WTC11 (cell line): ENCODE measurements at regions not wholly inside any gene's neighbourhood (a gene's known extent, or its start where the extent isn't known, plus 50 kb on each side); places are given as distances from the start of the nearest gene placed in this dataset.

Experiments
- CTCF ChIP-seq: fragments of 200-600 bp; IDR thresholded peaks from 2 replicates; pipeline ENCODE4 v1.8.0; 2022; ENCODE audit warnings: antibody characterized with exemption
- NFYB ChIP-seq: sonication (generic); formaldehyde crosslinking; conservative IDR thresholded peaks from 2 replicates; pipeline ENCODE4 v1.8.0; 2022; ENCODE audit warnings: low read depth, missing genetic modification reagents
- SMAD3 ChIP-seq: sonication (generic); formaldehyde crosslinking; IDR thresholded peaks from 2 replicates; pipeline ENCODE4 v1.8.0; 2022; ENCODE audit warnings: missing genetic modification reagents, mild to moderate bottlenecking, borderline replicate concordance
- ZNF121 ChIP-seq: sonication (generic); formaldehyde crosslinking; IDR thresholded peaks from 2 replicates; pipeline ENCODE4 v1.8.0; 2023; ENCODE audit warnings: missing genetic modification reagents
- ZNF512 ChIP-seq: sonication (generic); formaldehyde crosslinking; IDR thresholded peaks from 2 replicates; pipeline ENCODE4 v1.8.1; 2022; ENCODE audit warnings: missing genetic modification reagents, borderline replicate concordance

GRCh38 chr14:42732005-42732404 lies 1125.3 kb downstream of the LRFN5 start:
- TF ChIP-seq CTCF (no peak), NFYB (CRISPR knock-in tag) (no peak), SMAD3 (no peak), ZNF121 (CRISPR knock-in tag) (no peak), ZNF512 (no peak)
